ENCODE measurements at regions not wholly inside any gene's neighbourhood (a gene's known extent, or its start where the extent isn't known, plus 50 kb on each side); places are given as distances from the start of the nearest gene placed in this dataset.

- no peak overlapping the region for H3K27ac Mint-ChIP-seq
- no peak overlapping the region for H3K4me3 Mint-ChIP-seq
- H3K9me3 Mint-ChIP-seq: no peaks in the 10 kb centered on the region
- no peaks in the 10 kb centered on the region for H3K27me3 Mint-ChIP-seq
- H3K36me3 Mint-ChIP-seq (ENCODE audit: low read depth): peaks cover 23% of the 10 kb centered on the region
- H3K4me1 Mint-ChIP-seq (ENCODE audit: low read depth): peaks cover 57% of the 10 kb centered on the region
Observed at GRCh38 chr2:134149904-134150303, 104.0 kb upstream of the MGAT5 start.

- Mint-ChIP-seq H3K36me3 (ENCODE audit: low read depth) (peaks cover 30% of the 10 kb centered on the region), H3K4me1 (ENCODE audit: low read depth) (peaks cover 59% of the 10 kb centered on the region), H3K9me3 (no peaks in the 10 kb centered on the region), H3K27me3 (no peaks in the 10 kb centered on the region), H3K4me3 (no peak overlapping the region), H3K27ac (no peak overlapping the region)
Observed at GRCh38 chr2:134150760-134151159, 103.1 kb upstream of the MGAT5 start.

GRCh38 chr2:134152045-134153010 is 101.5 kb upstream of the MGAT5 start:
- Mint-ChIP-seq H3K27me3 (no peaks in the 10 kb centered on the region), H3K4me3 (no peak overlapping the region), H3K27ac (no peak overlapping the region), H3K36me3 (ENCODE audit: low read depth) (peaks cover 33% of the 10 kb centered on the region), H3K4me1 (ENCODE audit: low read depth) (peaks cover 49% of the 10 kb centered on the region), H3K9me3 (no peaks in the 10 kb centered on the region)

GRCh38 chr2:134153294-134153880 is 100.5 kb upstream of the MGAT5 start:
- Mint-ChIP-seq H3K4me1 (ENCODE audit: low read depth) (peaks cover 38% of the 10 kb centered on the region), H3K9me3 (no peaks in the 10 kb centered on the region), H3K36me3 (ENCODE audit: low read depth) (peaks cover 26% of the 10 kb centered on the region), H3K4me3 (no peak overlapping the region), H3K27me3 (no peaks in the 10 kb centered on the region), H3K27ac (no peak overlapping the region)

- Mint-ChIP-seq H3K4me1 (ENCODE audit: low read depth) (peaks cover 34% of the 10 kb centered on the region), H3K4me3 (no peak overlapping the region), H3K27me3 (no peaks in the 10 kb centered on the region), H3K36me3 (ENCODE audit: low read depth) (peaks cover 26% of the 10 kb centered on the region), H3K27ac (no peak overlapping the region), H3K9me3 (no peaks in the 10 kb centered on the region)
Observed at GRCh38 chr2:134154246-134154645, 99.6 kb upstream of the MGAT5 start.

- Mint-ChIP-seq H3K27ac (peak overlapping the region; percentile 2), H3K9me3 (no peaks in the 10 kb centered on the region), H3K4me1 (ENCODE audit: low read depth) (peaks cover 32% of the 10 kb centered on the region), H3K27me3 (no peaks in the 10 kb centered on the region), H3K4me3 (no peak overlapping the region), H3K36me3 (ENCODE audit: low read depth) (peaks cover 26% of the 10 kb centered on the region)
Observed at GRCh38 chr2:134155134-134155533, 98.7 kb upstream of the MGAT5 start.

GRCh38 chr2:134158295-134158694 is 95.6 kb upstream of the MGAT5 start:
- no peak overlapping the region for H3K27ac Mint-ChIP-seq

GRCh38 chr2:134161170-134161547 is 92.7 kb upstream of the MGAT5 start:
- Mint-ChIP-seq H3K4me3 (no peak overlapping the region), H3K27ac (no peak overlapping the region), H3K9me3 (no peaks in the 10 kb centered on the region), H3K4me1 (ENCODE audit: low read depth) (peaks cover 65% of the 10 kb centered on the region), H3K27me3 (no peaks in the 10 kb centered on the region), H3K36me3 (ENCODE audit: low read depth) (peaks cover 5% of the 10 kb centered on the region)

More at GRCh38 chr2:134158295-134158694, 95.6 kb upstream of the MGAT5 start:
- peaks cover 58% of the 10 kb centered on the region for H3K4me1 Mint-ChIP-seq (ENCODE audit: low read depth)
- H3K36me3 Mint-ChIP-seq (ENCODE audit: low read depth): peaks cover 12% of the 10 kb centered on the region
- no peaks in the 10 kb centered on the region for H3K9me3 Mint-ChIP-seq
- no peak overlapping the region for H3K4me3 Mint-ChIP-seq
- H3K27me3 Mint-ChIP-seq: no peaks in the 10 kb centered on the region

GRCh38 chr2:134163336-134163735 is 90.5 kb upstream of the MGAT5 start:
- H3K36me3 Mint-ChIP-seq (ENCODE audit: low read depth): peaks cover 7% of the 10 kb centered on the region
- H3K4me3 Mint-ChIP-seq: no peak overlapping the region
- no peak overlapping the region for H3K27ac Mint-ChIP-seq
- no peaks in the 10 kb centered on the region for H3K9me3 Mint-ChIP-seq
- H3K4me1 Mint-ChIP-seq (ENCODE audit: low read depth): peaks cover 85% of the 10 kb centered on the region
- H3K27me3 Mint-ChIP-seq: no peaks in the 10 kb centered on the region

GRCh38 chr2:134164306-134164705 is 89.6 kb upstream of the MGAT5 start:
- Mint-ChIP-seq H3K27ac (no peak overlapping the region), H3K27me3 (no peaks in the 10 kb centered on the region), H3K4me3 (no peak overlapping the region)

GRCh38 chr2:134167015-134167414 is 86.9 kb upstream of the MGAT5 start:
- H3K4me1 Mint-ChIP-seq (ENCODE audit: low read depth): peaks cover 82% of the 10 kb centered on the region
- H3K27ac Mint-ChIP-seq: no peak overlapping the region
- H3K27me3 Mint-ChIP-seq: no peaks in the 10 kb centered on the region
- no peaks in the 10 kb centered on the region for H3K9me3 Mint-ChIP-seq
- H3K4me3 Mint-ChIP-seq: no peak overlapping the region
- H3K36me3 Mint-ChIP-seq (ENCODE audit: low read depth): peaks cover 11% of the 10 kb centered on the region

More at GRCh38 chr2:134164306-134164705, 89.6 kb upstream of the MGAT5 start:
- Mint-ChIP-seq H3K9me3 (no peaks in the 10 kb centered on the region), H3K36me3 (ENCODE audit: low read depth) (peaks cover 7% of the 10 kb centered on the region), H3K4me1 (ENCODE audit: low read depth) (peaks cover 92% of the 10 kb centered on the region)

- H3K4me1 Mint-ChIP-seq (ENCODE audit: low read depth): peaks cover 76% of the 10 kb centered on the region
Observed at GRCh38 chr2:134169788-134170187, 84.1 kb upstream of the MGAT5 start.

GRCh38 chr2:134170294-134170693 is 83.6 kb upstream of the MGAT5 start:
- H3K27ac Mint-ChIP-seq: peak overlapping the region; percentile 79
- peaks cover 11% of the 10 kb centered on the region for H3K36me3 Mint-ChIP-seq (ENCODE audit: low read depth)
- no peaks in the 10 kb centered on the region for H3K9me3 Mint-ChIP-seq
- no peaks in the 10 kb centered on the region for H3K27me3 Mint-ChIP-seq
- no peak overlapping the region for H3K4me3 Mint-ChIP-seq
- peaks cover 76% of the 10 kb centered on the region for H3K4me1 Mint-ChIP-seq (ENCODE audit: low read depth)

More at GRCh38 chr2:134169788-134170187, 84.1 kb upstream of the MGAT5 start:
- H3K9me3 Mint-ChIP-seq: no peaks in the 10 kb centered on the region
- H3K4me3 Mint-ChIP-seq: no peak overlapping the region
- H3K36me3 Mint-ChIP-seq (ENCODE audit: low read depth): peaks cover 11% of the 10 kb centered on the region
- H3K27me3 Mint-ChIP-seq: no peaks in the 10 kb centered on the region
- peak overlapping the region; percentile 79 for H3K27ac Mint-ChIP-seq

GRCh38 chr2:134170700-134171099 is 83.2 kb upstream of the MGAT5 start:
- Mint-ChIP-seq H3K4me3 (no peak overlapping the region), H3K9me3 (no peaks in the 10 kb centered on the region), H3K4me1 (ENCODE audit: low read depth) (peaks cover 79% of the 10 kb centered on the region), H3K36me3 (ENCODE audit: low read depth) (peaks cover 11% of the 10 kb centered on the region), H3K27ac (peak overlapping the region; percentile 14), H3K27me3 (no peaks in the 10 kb centered on the region)

- no peak overlapping the region for H3K4me3 Mint-ChIP-seq
- H3K9me3 Mint-ChIP-seq: no peaks in the 10 kb centered on the region
- H3K27me3 Mint-ChIP-seq: no peaks in the 10 kb centered on the region
- H3K4me1 Mint-ChIP-seq (ENCODE audit: low read depth): peaks cover 77% of the 10 kb centered on the region
- H3K27ac Mint-ChIP-seq: peak overlapping the region; percentile 23
- H3K36me3 Mint-ChIP-seq (ENCODE audit: low read depth): peaks cover 7% of the 10 kb centered on the region
Observed at GRCh38 chr2:134173338-134174016, 80.4 kb upstream of the MGAT5 start.
